Aorta (tissue), 5 donors: ENCODE measurements at regions not wholly inside any gene's neighbourhood (a gene's known extent, or its start where the extent isn't known, plus 50 kb on each side); places are given as distances from the start of the nearest gene placed in this dataset.
"Not testable (repeated sequence)": the region's sequence is repeated elsewhere in the genome, so short reads cannot be mapped to it uniquely, and the experiment has no call there.

Source experiments
- ATAC-seq: fragments of 200-7000 bp; cut with Tn5 transposase; one replicate; pipeline ENCODE4 v1.9.1; 2022; ENCODE audit warnings: moderate library complexity; ENCODE audit not compliant: low FRiP score
- DNase-seq, 2 donors: peaks; one replicate each; pipeline ENCODE4 v3.0.0-alpha.2; 2020
- H3K27ac ChIP-seq, 2 donors: one replicate each; pipeline ENCODE4 v1.5.1; 2013; ENCODE audit warnings: low read length in 2 of 2, mild to moderate bottlenecking in 2 of 2, moderate library complexity in 2 of 2, control low read depth in 1 of 2, inconsistent platforms in 1 of 2, low read depth in 1 of 2
- H3K27me3 ChIP-seq, 2 donors: one replicate each; pipeline ENCODE4 v1.6.1; 2013; ENCODE audit warnings: control low read depth in 1 of 2, low read length in 1 of 2, mild to moderate bottlenecking in 1 of 2, moderate library complexity in 1 of 2; ENCODE audit not compliant: insufficient read depth in 2 of 2, control insufficient read depth in 1 of 2
- H3K36me3 ChIP-seq, 2 donors: one replicate each; pipeline ENCODE4 v1.6.1; 2013; ENCODE audit warnings: control low read depth in 1 of 2, low read length in 1 of 2, mild to moderate bottlenecking in 1 of 2; ENCODE audit not compliant: insufficient read depth in 2 of 2, control insufficient read depth in 1 of 2
- H3K4me1 ChIP-seq, 2 donors: one replicate each; pipeline ENCODE4 v1.6.1; 2013; ENCODE audit warnings: low read length in 2 of 2, control low read depth in 1 of 2, mild to moderate bottlenecking in 1 of 2, moderate library complexity in 1 of 2; ENCODE audit not compliant: insufficient read depth in 2 of 2, control insufficient read depth in 1 of 2
- H3K4me3 ChIP-seq, 2 donors: one replicate each; pipeline ENCODE4 v1.5.1; 2013; ENCODE audit warnings: low read length in 2 of 2, control low read depth in 1 of 2, mild to moderate bottlenecking in 1 of 2
- H3K9me3 ChIP-seq: one replicate; pipeline ENCODE4 v1.6.1; 2013; ENCODE audit warnings: mild to moderate bottlenecking, low read length; ENCODE audit not compliant: control insufficient read depth
- WGBS, 2 donors: extraction: QIAGEN DNeasy Blood & Tissue Kit; methylation state at CpG; one replicate each; pipeline ENCODE4 v1.1.7; 2013; 5-methylcytosine and 5-hydroxymethylcytosine counted together
- intact Hi-C, 2 donors: fragments of 100-400 bp; cut with DNase I; formaldehyde crosslinking; loops; one replicate each; pipeline versions ENCODE4 v1.14.2 to v1.15.0; 2022
- donor health status: healthy with polysubstance abuse.
- donor health status: Bipolar disorder and iron deficiency.
- donor health status: DM: no; HTN: no; CAD: no.
- donor health status: DM: no; HTN: no; CAD: no.
- donor health status: DM: yes; HTN: yes; CAD: no.

DNA sequence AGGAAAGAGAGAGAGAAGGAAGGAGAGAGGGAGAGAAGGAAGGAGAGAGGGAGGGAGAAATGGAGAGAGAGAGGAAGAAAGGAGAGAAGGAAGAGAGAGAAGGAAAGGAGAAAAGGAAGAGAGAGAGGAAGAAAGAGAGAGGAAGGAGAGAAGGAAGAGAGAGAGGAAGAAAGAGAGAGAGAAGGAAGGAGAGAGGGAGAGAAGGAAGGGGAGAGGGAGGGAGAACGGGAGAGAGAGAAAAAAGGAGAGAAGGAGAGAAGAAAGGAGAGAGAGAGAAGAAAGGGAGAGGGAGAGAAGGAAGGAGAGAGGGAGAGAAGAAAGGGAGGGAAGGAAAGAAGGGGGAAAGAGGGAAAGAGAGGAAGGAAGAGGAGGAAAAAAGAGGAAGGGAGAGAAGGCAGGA lies 1070.7 kb downstream of the UQCRFS1 start:
- ATAC-seq, result no peak

GRCh38 chr19:28140201-28140600 lies 1072.8 kb downstream of the UQCRFS1 start:
- no peaks in the 10 kb centered on the region for H3K36me3 ChIP-seq
- ATAC-seq, result no peak
- no peaks in the 10 kb centered on the region for H3K9me3 ChIP-seq
- no peaks in the 10 kb centered on the region for H3K4me1 ChIP-seq
- intact Hi-C loops, result no loop called here
- WGBS, 2 donors, result 65 to 67% methylated on average over 4 of the region's 4 CpGs
- no peak overlapping the region for H3K27ac ChIP-seq
- no peaks in the 10 kb centered on the region for H3K27me3 ChIP-seq
- DNase-seq, result no peak
- no peak overlapping the region for H3K4me3 ChIP-seq

More for the DNA sequence above, 1070.7 kb downstream of the UQCRFS1 start:
- no peaks in the 10 kb centered on the region for H3K9me3 ChIP-seq
- no peaks in the 10 kb centered on the region for H3K36me3 ChIP-seq
- 63 to 82% methylated on average over 1 of the region's 1 CpG for WGBS, 2 donors
- no peak overlapping the region for H3K4me3 ChIP-seq
- no peak for DNase-seq
- no peak overlapping the region for H3K27ac ChIP-seq
- no peaks in the 10 kb centered on the region for H3K27me3 ChIP-seq
- no peaks in the 10 kb centered on the region for H3K4me1 ChIP-seq
- intact Hi-C loops, result no loop called here

GRCh38 chr19:28137772-28138171 lies 1075.2 kb downstream of the UQCRFS1 start:
- DNase-seq (no peak), ATAC-seq (no peak)
- Histone ChIP-seq H3K9me3 (no peaks in the 10 kb centered on the region), H3K4me3 (no peak overlapping the region), H3K27ac (no peak overlapping the region), H3K27me3 (no peaks in the 10 kb centered on the region), H3K4me1 (no peaks in the 10 kb centered on the region), H3K36me3 (no peaks in the 10 kb centered on the region)
- intact Hi-C loops, result no loop called here
- 79 to 81% methylated on average over 4 of the region's 4 CpGs for WGBS, 2 donors

GRCh38 chr19:28136796-28137195 lies 1076.2 kb downstream of the UQCRFS1 start:
- DNase-seq (no peak), ATAC-seq (no peak)

GRCh38 chr19:28135825-28136224 lies 1077.1 kb downstream of the UQCRFS1 start:
- H3K9me3 ChIP-seq, result no peaks in the 10 kb centered on the region
- no peaks in the 10 kb centered on the region for H3K27me3 ChIP-seq
- ATAC-seq (no peak), DNase-seq (no peak)
- intact Hi-C loops, result no loop called here
- no peak overlapping the region for H3K4me3 ChIP-seq
- no peak overlapping the region for H3K27ac ChIP-seq
- H3K36me3 ChIP-seq, result no peaks in the 10 kb centered on the region
- no peaks in the 10 kb centered on the region for H3K4me1 ChIP-seq

More at GRCh38 chr19:28136796-28137195, 1076.2 kb downstream of the UQCRFS1 start:
- whole genome bisulfite sequencing, 2 donors, result 47 to 57% methylated on average over 2 of the region's 2 CpGs
- no peaks in the 10 kb centered on the region for H3K9me3 ChIP-seq
- intact Hi-C loops, result no loop called here
- H3K36me3 ChIP-seq, result no peaks in the 10 kb centered on the region
- H3K4me1 ChIP-seq, result no peaks in the 10 kb centered on the region
- H3K4me3 ChIP-seq, result no peak overlapping the region
- H3K27ac ChIP-seq, result no peak overlapping the region
- no peaks in the 10 kb centered on the region for H3K27me3 ChIP-seq

DNA sequence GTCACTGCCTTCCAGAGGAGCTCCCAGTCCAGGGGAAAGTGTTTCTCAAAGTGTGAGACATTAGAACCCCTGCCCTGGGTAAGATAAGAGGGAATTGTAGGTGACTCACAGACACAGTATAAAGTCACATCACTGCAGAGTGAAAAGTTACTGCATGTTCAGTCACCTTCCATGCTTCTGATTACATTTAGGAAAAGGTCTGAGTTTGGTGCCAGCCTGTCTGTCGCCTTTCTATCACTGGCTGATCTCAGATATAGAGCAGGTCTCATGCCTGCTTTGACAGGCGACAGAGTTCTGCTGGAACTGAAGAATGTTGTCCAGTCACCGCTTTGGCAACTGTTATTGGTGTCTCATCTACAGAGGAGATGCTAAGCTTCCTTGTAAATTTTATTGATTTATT lies 1078.6 kb downstream of the UQCRFS1 start:
- Histone ChIP-seq H3K27me3 (no peaks in the 10 kb centered on the region), H3K4me3 (no peak overlapping the region), H3K36me3 (no peaks in the 10 kb centered on the region), H3K4me1 (no peaks in the 10 kb centered on the region), H3K9me3 (no peaks in the 10 kb centered on the region), H3K27ac (no peak overlapping the region)
- WGBS, 2 donors, result 67 to 81% methylated on average over 3 of the region's 3 CpGs
- ATAC-seq (no peak), DNase-seq (no peak)
- intact Hi-C loops, result no loop called here

- H3K9me3 ChIP-seq, intact Hi-C loops, H3K27ac ChIP-seq, H3K27me3 ChIP-seq, DNase-seq, ATAC-seq, H3K4me3 ChIP-seq, H3K4me1 ChIP-seq, H3K36me3 ChIP-seq: not testable (repeated sequence)
- 28 to 38% methylated on average over 8 of the region's 8 CpGs for WGBS, 2 donors
Measured at GRCh38 chr19:28130881-28131280, 1082.1 kb downstream of the UQCRFS1 start.

GRCh38 chr19:28130066-28130511 lies 1082.9 kb downstream of the UQCRFS1 start:
- Histone ChIP-seq H3K9me3 (no peaks in the 10 kb centered on the region), H3K4me1 (no peaks in the 10 kb centered on the region), H3K27ac (no peak overlapping the region), H3K27me3 (no peaks in the 10 kb centered on the region), H3K4me3 (no peak overlapping the region), H3K36me3 (no peaks in the 10 kb centered on the region)
- DNase-seq (no peak), ATAC-seq (no peak)
- 43 to 49% methylated on average over 4 of the region's 4 CpGs for WGBS, 2 donors
- intact Hi-C loops, result no loop called here

GRCh38 chr19:28128341-28128740 lies 1084.6 kb downstream of the UQCRFS1 start:
- H3K4me3 ChIP-seq, result no peak overlapping the region
- no peaks in the 10 kb centered on the region for H3K4me1 ChIP-seq
- ATAC-seq, result no peak
- whole genome bisulfite sequencing, 2 donors, result 86 to 89% methylated on average over 4 of the region's 4 CpGs
- H3K27me3 ChIP-seq, result no peaks in the 10 kb centered on the region
- H3K36me3 ChIP-seq, result no peaks in the 10 kb centered on the region
- intact Hi-C loops, result no loop called here
- DNase-seq, result no peak
- H3K27ac ChIP-seq, result no peak overlapping the region
- no peaks in the 10 kb centered on the region for H3K9me3 ChIP-seq
